ENCODE measurements at regions not wholly inside any gene's neighbourhood (a gene's known extent, or its start where the extent isn't known, plus 50 kb on each side); places are given as distances from the start of the nearest gene placed in this dataset.
"Not testable (repeated sequence)": the region's sequence is repeated elsewhere in the genome, so short reads cannot be mapped to it uniquely, and the experiment has no call there.

DNA sequence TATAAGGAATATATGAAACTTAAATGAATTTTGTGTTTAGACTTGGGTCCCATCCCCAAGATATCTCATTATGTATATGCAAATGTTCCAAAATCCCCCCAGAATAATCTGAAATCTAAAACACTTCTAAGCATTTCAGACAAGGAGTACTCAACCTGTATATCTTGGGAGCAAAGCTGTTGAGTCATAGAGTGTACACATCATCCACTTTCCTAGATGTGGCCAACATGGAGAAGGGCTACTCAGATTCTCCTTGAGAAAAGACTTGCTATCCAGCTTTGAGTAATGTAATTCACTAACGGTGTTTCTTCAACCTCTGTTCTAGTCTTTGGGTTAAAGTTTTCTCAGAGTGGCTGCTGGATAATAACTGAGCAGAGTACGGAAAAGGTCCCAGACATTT is 215.5 kb upstream of the POU1F1 start:
- peak; percentile 5 for DNase-seq (ENCODE audit: low read depth)

DNA sequence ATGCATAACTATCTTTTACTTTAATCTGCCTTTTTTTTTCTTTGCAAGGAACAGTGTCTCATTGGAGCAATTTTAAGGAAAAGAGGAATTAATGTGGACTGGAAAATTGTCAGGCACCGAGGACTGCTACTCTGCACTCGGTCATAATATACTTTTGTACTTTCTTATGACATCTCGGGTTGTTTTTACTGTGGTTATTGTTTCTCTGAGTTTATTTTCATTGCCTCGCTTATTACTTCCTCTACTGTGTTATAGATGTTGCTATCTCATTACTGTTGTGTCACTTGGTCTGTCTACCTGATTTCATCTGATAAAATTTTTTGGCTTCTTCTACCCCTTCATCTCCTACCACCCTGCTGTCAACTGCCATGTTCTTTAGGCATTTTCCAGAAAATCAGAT is 213.5 kb upstream of the POU1F1 start:
- DNase-seq (ENCODE audit: low read depth) = no peak

DNA sequence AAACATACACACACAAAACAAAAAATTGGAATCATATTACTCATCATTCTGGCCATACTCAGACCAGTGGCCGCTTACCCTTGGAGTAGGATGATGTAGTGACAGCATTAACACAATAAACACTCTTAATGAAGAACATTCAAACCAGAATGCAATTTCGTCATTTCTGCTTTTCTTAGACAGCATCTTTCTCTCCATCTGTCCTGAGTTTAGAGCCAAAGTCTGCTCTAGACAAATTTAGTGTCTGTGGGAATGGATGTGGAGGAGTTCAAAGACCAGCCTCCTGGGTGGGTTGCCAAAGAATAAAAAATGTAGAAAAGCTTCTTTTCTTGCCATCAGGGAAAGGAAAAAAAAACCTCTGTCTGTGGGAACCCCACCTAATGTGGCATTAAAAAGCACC is 212.4 kb upstream of the POU1F1 start:
- no peak for DNase-seq (ENCODE audit: low read depth)

DNA sequence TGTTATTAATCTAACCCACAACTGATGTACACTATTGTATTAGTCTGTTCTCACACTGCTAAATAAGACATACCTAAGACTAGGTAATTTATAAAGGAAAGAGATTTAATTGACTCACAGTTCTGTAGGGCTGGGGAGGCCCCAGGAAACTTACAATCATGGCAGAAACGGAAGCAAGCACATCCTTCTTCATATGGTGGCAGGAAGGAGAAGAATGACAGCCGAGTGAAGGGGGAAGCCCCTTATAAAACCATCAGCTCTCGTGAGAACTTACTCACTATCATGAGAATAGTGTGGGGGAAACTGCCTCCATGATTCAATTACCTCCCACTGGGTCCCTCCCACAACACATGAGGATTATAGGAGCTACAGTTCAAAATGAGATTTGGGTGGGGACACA is 210.3 kb upstream of the POU1F1 start:
- DNase-seq (ENCODE audit: low read depth) = not testable (repeated sequence)

DNA sequence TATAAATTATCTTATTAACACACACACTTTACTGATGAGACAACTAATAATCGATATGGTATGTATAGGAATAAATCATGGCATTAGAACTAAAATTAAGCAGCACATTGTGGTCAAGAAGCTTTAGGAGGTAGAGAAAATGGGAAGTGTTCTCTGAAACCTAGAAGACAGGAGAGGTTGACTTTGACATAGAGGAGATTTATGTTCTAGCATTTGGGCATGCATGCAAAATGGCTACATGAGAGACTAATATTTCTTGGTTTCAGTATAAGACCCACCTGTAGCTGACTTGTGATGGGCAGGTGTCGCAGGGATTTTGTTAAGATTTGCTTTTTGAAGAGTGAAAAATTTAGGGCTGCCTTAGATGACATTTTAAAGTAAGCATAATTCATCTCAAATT is 209.7 kb upstream of the POU1F1 start:
- DNase-seq (ENCODE audit: low read depth) = no peak

- DNase-seq (ENCODE audit: low read depth) = peak; percentile 2
Measured at GRCh38 chr3:87478716-87479115, 202.3 kb upstream of the POU1F1 start.

GRCh38 chr3:87473944-87474343 is 197.6 kb upstream of the POU1F1 start:
- DNase-seq (ENCODE audit: low read depth) = no peak

GRCh38 chr3:87468938-87469337 is 192.6 kb upstream of the POU1F1 start:
- no peak for DNase-seq (ENCODE audit: low read depth)

DNA sequence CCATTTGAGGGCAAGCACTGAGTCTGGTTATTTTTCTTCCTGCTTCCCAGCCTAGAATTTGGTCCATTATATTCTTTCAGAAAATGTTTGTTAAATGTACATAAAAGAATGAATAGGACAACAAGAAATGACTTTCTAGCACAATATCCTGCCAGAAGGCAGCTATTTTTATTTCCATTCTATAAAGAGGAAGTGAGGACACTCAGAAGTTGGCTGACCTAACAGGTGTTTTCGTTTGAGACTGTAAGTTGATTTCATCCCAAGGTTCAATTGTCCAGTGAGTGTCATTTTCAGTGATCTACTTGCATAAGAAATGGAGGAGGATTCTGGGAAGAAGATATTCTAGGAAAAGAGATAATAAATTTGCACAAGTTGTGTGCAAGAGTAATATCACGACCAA is 191.9 kb upstream of the POU1F1 start:
- DNase-seq (ENCODE audit: low read depth) = no peak

DNA sequence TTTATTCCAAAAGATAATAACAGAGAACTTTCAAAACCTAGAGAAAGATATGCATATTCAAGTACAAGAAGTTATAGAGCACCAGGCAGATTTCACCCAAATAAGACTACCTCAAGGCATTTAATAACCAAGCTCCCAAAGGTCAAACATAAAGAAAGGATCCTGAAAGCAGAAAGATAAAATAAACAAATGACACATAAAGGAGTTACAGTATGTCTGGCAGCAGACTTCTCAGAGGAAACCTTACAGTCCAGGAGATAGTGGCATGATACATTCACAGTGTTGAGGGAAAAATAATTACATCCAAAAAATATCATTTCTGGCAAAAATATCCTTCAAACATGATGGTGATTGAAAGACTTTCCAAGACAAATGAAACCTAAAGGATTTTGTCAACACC is 185.8 kb upstream of the POU1F1 start:
- DNase-seq (ENCODE audit: low read depth) = no peak

DNA sequence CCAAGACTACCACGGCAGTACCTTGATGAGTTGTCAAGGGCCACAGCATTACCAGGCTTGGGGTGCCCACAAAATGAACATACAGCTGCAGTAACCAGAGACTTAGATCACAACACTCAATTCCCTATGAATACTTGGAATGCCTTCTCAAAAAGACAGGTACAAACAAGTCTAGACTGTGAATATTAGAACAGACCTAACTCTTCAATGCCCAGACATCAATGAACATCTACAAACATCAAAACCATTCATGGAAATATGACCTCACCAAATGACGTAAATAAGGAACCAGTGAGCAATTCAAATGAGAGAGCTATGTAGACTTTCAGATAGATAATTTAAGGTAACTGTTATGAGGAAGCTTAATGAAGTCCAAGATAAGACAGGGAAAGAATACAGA is 185.1 kb upstream of the POU1F1 start:
- no peak for DNase-seq (ENCODE audit: low read depth)

DNA sequence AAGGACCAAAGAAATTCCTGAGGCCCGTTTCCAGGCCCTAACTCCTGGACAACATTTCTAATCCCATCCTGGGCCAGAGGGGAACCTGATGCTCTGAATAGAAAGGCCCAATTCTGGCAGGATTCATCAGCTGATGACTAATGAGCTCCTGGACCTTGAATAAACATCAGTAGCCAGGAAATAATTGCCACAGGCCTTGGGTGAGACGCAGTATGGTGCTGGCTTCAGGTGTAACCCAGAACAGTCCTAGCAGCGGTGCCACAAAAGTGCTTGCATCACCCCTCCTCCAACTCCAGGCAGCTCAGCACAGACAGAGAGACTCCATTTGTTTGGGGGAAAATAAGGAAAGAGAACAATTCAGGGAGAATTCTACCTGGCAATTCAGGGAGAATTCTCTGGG is 184.7 kb upstream of the POU1F1 start:
- DNase-seq (ENCODE audit: low read depth) = no peak

GRCh38 chr3:87448558-87448957 is 172.2 kb upstream of the POU1F1 start:
- no peak for DNase-seq (ENCODE audit: low read depth)

DNA sequence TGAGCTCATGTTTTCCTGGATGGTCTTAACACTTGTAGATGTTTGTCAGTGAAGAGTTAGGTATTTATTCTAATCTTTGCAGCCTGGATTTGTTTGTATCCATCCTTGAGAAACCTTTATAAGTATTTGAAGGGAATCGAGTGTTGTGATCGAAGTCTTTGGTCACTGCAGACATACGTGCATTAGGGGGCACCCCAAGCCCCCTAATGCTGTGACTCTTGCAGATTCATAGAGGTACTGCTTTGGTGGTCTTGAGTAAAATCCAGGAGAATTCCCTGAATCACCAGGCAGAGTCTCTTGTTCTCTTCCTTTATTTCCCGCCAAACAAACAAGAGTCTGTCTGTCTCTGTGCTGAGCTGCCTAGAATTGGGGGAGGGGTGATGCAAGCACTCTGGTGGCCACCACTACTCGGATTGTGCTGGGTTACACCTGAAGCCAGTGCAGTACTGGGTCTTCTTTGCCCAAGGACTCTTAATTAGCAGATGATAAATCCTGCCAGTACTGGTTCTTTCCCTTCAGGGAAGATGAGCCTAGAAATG is 170.5 kb upstream of the POU1F1 start:
- DNase-seq (ENCODE audit: low read depth) = no peak

GRCh38 chr3:87442470-87442869 is 166.1 kb upstream of the POU1F1 start:
- no peak for DNase-seq (ENCODE audit: low read depth)

GRCh38 chr3:87437765-87438164 is 161.4 kb upstream of the POU1F1 start:
- peak; percentile 13 for DNase-seq (ENCODE audit: low read depth)

DNA sequence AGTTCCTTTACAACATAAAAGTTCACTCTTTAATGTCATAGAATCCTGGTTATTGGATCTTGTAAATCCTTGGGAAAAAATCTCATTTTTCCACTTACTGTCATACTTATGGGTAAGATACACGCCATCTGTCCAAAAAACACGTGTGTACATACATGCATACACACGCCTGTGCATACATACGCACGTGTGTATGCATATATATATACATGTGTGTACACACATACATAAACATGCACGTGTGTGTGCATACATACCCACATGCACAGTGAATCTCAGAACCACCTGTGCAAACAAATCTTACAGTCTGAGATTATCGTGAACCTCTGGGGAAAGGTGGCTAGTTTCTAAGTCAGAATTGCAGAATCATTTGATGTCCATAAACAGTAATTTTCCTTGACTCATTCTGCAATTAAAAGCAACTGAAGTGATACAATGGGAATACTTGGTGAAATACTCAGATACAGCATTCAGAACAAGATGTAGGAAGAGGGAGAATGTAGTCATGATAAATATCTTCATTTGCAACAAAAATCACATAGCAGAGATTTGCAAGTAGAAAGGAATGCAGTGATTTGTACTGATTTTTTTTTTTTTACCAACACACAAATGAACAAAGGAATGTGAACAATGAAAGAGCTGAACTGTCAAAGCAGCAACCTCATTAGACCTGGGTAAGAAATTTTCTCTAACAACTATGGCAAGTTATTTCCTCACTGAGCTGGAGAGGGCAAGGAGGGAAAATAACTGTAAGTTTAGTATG is 160.6 kb upstream of the POU1F1 start:
- peak; percentile 2 for DNase-seq (ENCODE audit: low read depth)

DNA sequence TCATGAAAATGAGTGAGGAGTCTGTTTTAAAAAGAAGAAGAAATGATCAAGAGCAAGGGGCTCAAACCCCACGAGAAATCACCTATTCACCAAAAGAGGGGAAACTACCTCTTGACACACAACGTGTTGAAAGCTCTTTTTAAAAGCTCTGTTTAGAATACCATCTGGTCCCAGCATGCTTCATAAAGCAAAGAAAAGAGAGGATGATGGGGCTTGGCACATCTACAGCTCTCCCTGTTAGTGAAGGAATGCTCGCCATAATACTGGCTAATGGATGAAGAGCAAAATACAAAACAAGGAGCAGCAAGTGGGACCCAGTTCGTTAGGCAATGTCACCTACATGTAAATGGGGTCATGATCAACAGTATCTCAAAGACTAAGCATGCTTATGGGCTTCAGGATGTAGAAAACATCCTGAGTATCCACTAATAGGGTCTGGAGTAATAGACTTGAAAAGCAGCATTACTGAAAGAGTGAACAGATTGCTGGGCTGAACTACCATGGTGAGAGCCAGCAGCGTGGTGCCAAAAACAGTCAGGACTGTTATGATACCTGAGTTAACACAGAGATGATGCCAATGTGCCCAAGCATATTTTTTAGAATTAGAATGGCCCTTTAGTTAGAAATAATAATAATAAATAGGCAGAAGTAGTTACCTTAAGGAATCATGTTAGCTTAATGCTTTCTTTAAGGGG is 159.7 kb upstream of the POU1F1 start:
- DNase-seq (ENCODE audit: low read depth) = no peak

DNA sequence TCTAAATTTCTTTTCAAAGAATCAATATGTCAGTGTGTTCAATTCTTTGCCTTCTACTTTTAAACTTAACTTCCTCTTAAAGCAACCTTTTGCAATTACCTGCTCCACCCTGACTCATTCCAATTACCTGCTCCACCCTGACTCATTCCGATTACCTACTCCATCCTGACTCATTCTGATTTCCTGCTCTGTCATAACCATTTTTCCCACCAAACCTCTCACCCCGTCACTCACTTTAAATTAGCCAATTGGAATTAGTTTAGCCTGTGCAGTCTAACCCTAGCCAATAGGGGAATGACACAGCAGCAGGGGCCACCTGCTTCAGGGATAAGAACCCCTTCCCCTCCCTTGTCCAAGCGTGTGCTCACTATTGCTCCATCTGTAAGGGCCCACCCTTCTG is 157.1 kb upstream of the POU1F1 start:
- peak; percentile 7 for DNase-seq (ENCODE audit: low read depth)

- peak; percentile 30 for DNase-seq (ENCODE audit: low read depth)
Measured at GRCh38 chr3:87426918-87427317, 150.5 kb upstream of the POU1F1 start.

DNA sequence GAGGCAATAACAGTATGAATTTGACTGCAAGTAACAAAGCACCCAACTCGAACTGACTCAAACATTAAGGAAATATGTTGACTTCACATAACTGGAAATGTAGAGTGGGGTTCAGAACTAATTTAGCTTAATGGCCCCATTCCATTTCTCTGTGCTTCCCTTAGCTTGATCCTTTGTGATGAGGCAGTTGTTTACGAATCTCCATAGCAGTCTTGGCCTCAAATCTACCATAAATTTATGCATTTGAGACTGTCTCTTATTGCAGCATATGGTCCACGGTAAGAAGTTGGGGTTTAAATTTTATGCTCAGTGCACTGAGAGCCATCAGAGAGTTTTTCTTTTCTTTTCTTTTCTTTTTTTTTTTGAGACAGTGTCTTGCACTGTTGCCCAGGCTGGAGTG is 148.7 kb upstream of the POU1F1 start:
- DNase-seq (ENCODE audit: low read depth) = no peak

DNA sequence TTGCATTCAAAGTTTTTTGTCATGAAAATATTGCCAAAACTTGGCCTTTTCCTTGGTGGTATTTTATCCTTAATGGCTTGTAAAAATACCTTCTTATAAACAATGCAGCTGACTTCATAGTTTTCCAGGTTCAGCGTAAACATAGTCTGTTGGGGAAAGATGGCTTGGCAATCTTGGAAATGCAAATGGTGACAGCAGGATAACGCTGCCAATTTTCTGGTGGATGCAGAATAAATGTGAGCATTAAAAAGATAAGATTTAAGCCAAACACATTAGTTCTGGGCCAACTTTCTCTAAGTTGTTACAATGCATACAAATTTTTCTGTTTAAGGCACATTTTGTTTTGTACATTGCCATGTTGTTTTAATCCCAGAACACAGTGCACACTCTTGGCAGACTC is 147.0 kb upstream of the POU1F1 start:
- no peak for DNase-seq (ENCODE audit: low read depth)

DNA sequence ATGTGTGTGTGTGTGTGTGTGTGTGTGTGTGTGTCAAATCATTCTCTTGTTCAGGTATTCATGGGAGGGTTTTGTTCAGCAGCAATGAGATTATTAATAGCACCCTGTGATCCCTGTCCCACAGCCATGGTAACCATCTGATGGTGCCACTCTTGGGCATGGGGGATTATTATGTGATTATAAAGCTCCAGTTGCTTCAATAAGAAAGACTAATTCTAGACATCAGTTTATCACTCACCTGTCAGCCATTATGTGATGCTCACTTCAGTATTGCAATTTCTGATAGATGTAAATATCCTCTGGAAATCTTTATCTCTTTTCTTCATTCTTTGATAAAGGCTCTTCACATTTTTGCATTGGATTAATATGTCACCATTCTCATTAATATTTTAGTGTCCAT is 145.9 kb upstream of the POU1F1 start:
- DNase-seq (ENCODE audit: low read depth) = no peak

Data from Daoy (cell line).